ENCODE measurements at regions not wholly inside any gene's neighbourhood (a gene's known extent, or its start where the extent isn't known, plus 50 kb on each side); places are given as distances from the start of the nearest gene placed in this dataset.

DNA sequence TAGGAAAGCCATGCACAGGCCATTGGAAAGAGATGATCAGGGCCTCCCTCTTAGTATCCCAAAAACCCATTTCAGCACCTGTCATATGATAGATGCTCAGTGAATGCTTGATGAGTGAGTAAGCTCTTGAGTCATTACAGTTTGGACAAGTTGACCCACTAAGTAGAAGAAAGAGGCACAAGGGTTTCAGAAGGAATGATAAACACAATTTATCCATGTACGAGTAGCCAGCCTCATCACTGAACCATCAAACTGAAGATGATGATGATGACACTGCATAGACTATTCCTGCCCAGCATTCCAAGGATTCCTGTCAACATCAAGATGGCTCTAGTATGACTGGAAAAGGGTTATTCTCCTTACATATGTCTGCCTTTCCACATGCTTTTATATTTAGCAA is 596.0 kb downstream of the BCL11A start:
- peaks cover 8 to 12% of the 10 kb centered on the region in 2 donors for H3K4me1 ChIP-seq (ENCODE audit: control insufficient read depth in 2 of 2, insufficient read depth in 2 of 2, low read length in 2 of 2)
- no peak overlapping the region for H3K9ac ChIP-seq (ENCODE audit: low read length)
- peaks cover 19% of the 10 kb centered on the region for H3K4me1 Mint-ChIP-seq
- H3K9me3 Mint-ChIP-seq (ENCODE audit: insufficient read depth) = no peaks in the 10 kb centered on the region
- DNase-seq (no peak), ATAC-seq (ENCODE audit: low read depth) (no peak)
- no peak overlapping the region for H3K4me3 Mint-ChIP-seq
- CTCF ChIA-PET = interaction anchor here (1.0 kb wide), 1 partner anchor 624 kb away, joined by 3 read pairs; no protein-coding TSS in a partner anchor
- WGBS (ENCODE audit: insufficient coverage) = no CpG with 5 or more reads among the region's 1 CpG
- H3K4me2 ChIP-seq (replicated peaks; ENCODE audit: low read depth, low read length, poor library complexity, severe bottlenecking) = no peak overlapping the region
- no peaks in the 10 kb centered on the region for H3K79me2 ChIP-seq (ENCODE audit: control insufficient read depth, insufficient read depth, low read length)
- POLR2A ChIA-PET = no interaction called here
- H3K27ac Mint-ChIP-seq = no peak overlapping the region
- no peaks in the 10 kb centered on the region for H3K36me3 ChIP-seq (replicated peaks in 1 of 2; ENCODE audit: control extremely low read depth in 1 of 2, control insufficient read depth in 1 of 2, extremely low read depth in 1 of 2, insufficient read depth in 2 of 2, low read length in 1 of 2)
- no peak overlapping the region for H3K27ac ChIP-seq (ENCODE audit: low read length in 2 of 2)
- no peak overlapping the region for H3K4me3 ChIP-seq (ENCODE audit: control extremely low read depth in 1 of 5, extremely low read depth in 1 of 5, insufficient read depth in 1 of 5, low read depth in 2 of 5, low read length in 4 of 5)
- no peak overlapping the region for H2AFZ ChIP-seq (ENCODE audit: insufficient read depth, low read depth, low read length, poor library complexity, severe bottlenecking)
- TF ChIP-seq EZH2 (IDR thresholded peaks at IDR 0.05; ENCODE audit: borderline replicate concordance, insufficient read depth, low read depth, low read length, poor library complexity, severe bottlenecking) = no peak
- TF ChIP-seq, protein P1, sequence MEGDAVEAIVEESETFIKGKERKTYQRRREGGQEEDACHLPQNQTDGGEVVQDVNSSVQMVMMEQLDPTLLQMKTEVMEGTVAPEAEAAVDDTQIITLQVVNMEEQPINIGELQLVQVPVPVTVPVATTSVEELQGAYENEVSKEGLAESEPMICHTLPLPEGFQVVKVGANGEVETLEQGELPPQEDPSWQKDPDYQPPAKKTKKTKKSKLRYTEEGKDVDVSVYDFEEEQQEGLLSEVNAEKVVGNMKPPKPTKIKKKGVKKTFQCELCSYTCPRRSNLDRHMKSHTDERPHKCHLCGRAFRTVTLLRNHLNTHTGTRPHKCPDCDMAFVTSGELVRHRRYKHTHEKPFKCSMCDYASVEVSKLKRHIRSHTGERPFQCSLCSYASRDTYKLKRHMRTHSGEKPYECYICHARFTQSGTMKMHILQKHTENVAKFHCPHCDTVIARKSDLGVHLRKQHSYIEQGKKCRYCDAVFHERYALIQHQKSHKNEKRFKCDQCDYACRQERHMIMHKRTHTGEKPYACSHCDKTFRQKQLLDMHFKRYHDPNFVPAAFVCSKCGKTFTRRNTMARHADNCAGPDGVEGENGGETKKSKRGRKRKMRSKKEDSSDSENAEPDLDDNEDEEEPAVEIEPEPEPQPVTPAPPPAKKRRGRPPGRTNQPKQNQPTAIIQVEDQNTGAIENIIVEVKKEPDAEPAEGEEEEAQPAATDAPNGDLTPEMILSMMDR (IDR thresholded peaks at IDR 0.05) = no peak
- H3K27me3 ChIP-seq (replicated peaks in 1 of 4; ENCODE audit: control extremely low read depth in 1 of 4, control insufficient read depth in 3 of 4, insufficient read depth in 4 of 4, low read length in 3 of 4) = no peaks in the 10 kb centered on the region
- no peaks in the 10 kb centered on the region for H4K20me1 ChIP-seq (ENCODE audit: control insufficient read depth, insufficient read depth, low read length, poor library complexity, severe bottlenecking)
- H3K27me3 Mint-ChIP-seq = no peaks in the 10 kb centered on the region
- no peaks in the 10 kb centered on the region for H3K9me3 ChIP-seq (ENCODE audit: control extremely low read depth in 1 of 3, control insufficient read depth in 2 of 3, insufficient read depth in 1 of 3, low read length in 2 of 3)
- intact Hi-C loops (cut with micrococcal nuclease) = no loop called here

DNA sequence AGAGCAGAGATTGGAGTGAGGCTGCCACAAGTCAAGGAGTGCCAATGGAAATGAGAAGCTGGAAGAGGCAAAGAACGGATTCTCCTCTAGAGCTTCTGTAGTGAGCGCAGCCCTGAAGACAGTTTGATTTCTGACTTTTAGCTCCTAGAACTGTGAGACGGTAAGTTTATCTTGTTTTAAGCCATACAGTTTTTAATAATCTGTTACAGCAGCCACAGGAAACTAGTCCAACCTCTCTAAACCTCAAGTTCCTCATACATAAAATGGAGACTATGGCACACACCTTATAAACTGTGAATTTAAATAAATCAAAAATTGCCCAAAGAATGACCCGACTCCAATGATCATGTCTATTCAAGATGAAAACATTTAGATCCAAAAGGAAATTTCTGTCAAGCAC is 596.5 kb downstream of the BCL11A start:
- H2AFZ ChIP-seq (ENCODE audit: insufficient read depth, low read depth, low read length, poor library complexity, severe bottlenecking) = peak overlapping the region; percentile 64
- peak overlapping the region in 1 of 5 experiments; percentile 4 for H3K4me3 ChIP-seq (ENCODE audit: control extremely low read depth in 1 of 5, extremely low read depth in 1 of 5, insufficient read depth in 1 of 5, low read depth in 2 of 5, low read length in 4 of 5)
- no peak for TF ChIP-seq EZH2 (IDR thresholded peaks at IDR 0.05; ENCODE audit: borderline replicate concordance, insufficient read depth, low read depth, low read length, poor library complexity, severe bottlenecking)
- TF ChIP-seq, protein P1 (IDR thresholded peaks at IDR 0.05) = no peak
- ChIA-PET CTCF (interaction anchor here (1.0 kb wide), 1 partner anchor 625 kb away, joined by 3 read pairs; no protein-coding TSS in a partner anchor), POLR2A (no interaction called here)
- H3K4me3 Mint-ChIP-seq = no peak overlapping the region
- peak overlapping the region; percentile 32 for H3K4me2 ChIP-seq (replicated peaks; ENCODE audit: low read depth, low read length, poor library complexity, severe bottlenecking)
- H3K27me3 ChIP-seq (replicated peaks in 1 of 4; ENCODE audit: control extremely low read depth in 1 of 4, control insufficient read depth in 3 of 4, insufficient read depth in 4 of 4, low read length in 3 of 4) = no peaks in the 10 kb centered on the region
- ATAC-seq (ENCODE audit: low read depth) (no peak), DNase-seq (no peak)
- no peak overlapping the region for H3K9ac ChIP-seq (ENCODE audit: low read length)
- no peaks in the 10 kb centered on the region for H4K20me1 ChIP-seq (ENCODE audit: control insufficient read depth, insufficient read depth, low read length, poor library complexity, severe bottlenecking)
- H3K9me3 Mint-ChIP-seq (ENCODE audit: insufficient read depth) = no peaks in the 10 kb centered on the region
- peaks cover 8 to 12% of the 10 kb centered on the region in 2 donors for H3K4me1 ChIP-seq (ENCODE audit: control insufficient read depth in 2 of 2, insufficient read depth in 2 of 2, low read length in 2 of 2)
- no peaks in the 10 kb centered on the region for H3K36me3 ChIP-seq (replicated peaks in 1 of 2; ENCODE audit: control extremely low read depth in 1 of 2, control insufficient read depth in 1 of 2, extremely low read depth in 1 of 2, insufficient read depth in 2 of 2, low read length in 1 of 2)
- H3K27me3 Mint-ChIP-seq = no peaks in the 10 kb centered on the region
- intact Hi-C loops (cut with micrococcal nuclease) = no loop called here
- H3K4me1 Mint-ChIP-seq = peaks cover 19% of the 10 kb centered on the region
- H3K79me2 ChIP-seq (ENCODE audit: control insufficient read depth, insufficient read depth, low read length) = no peaks in the 10 kb centered on the region
- no CpG with 5 or more reads among the region's 4 CpGs for WGBS (ENCODE audit: insufficient coverage)
- no peak overlapping the region for H3K27ac Mint-ChIP-seq
- no peak overlapping the region for H3K27ac ChIP-seq (ENCODE audit: low read length in 2 of 2)
- H3K9me3 ChIP-seq (ENCODE audit: control extremely low read depth in 1 of 3, control insufficient read depth in 2 of 3, insufficient read depth in 1 of 3, low read length in 2 of 3) = no peaks in the 10 kb centered on the region
